SK-N-SH treated with all-trans-retinoic acid at 6 μM for 48 hours (cell line): ENCODE measurements at regions not wholly inside any gene's neighbourhood (a gene's known extent, or its start where the extent isn't known, plus 50 kb on each side); places are given as distances from the start of the nearest gene placed in this dataset.
A peak's percentile ranks its signal among the peaks of the same experiment; 100 is the strongest.
"Not testable (repeated sequence)": the region's sequence is repeated elsewhere in the genome, so short reads cannot be mapped to it uniquely, and the experiment has no call there.

Experiments used
- ATAC-seq: fragments of 200-7000 bp; cut with Tn5 transposase; 3 replicates; pipeline ENCODE4 v1.9.1; 2020; ENCODE audit warnings: mild to moderate bottlenecking, moderate library complexity
- ARNTL ChIP-seq: fragments of 450-650 bp; formaldehyde crosslinking; IDR thresholded peaks from 2 replicates; pipeline ENCODE4 v1.5.0; 2020; ENCODE audit warnings: low read depth, mild to moderate bottlenecking, moderate library complexity, borderline replicate concordance
- BACH2 ChIP-seq: fragments of 250-450 bp; sonication (Bioruptor Pico); IDR thresholded peaks from 2 replicates; pipeline ENCODE4 v1.9.0; 2021; ENCODE audit warnings: mild to moderate bottlenecking, borderline replicate concordance
- CSDC2 ChIP-seq: fragments of 250-450 bp; sonication (Bioruptor Pico); IDR thresholded peaks from 2 replicates; pipeline ENCODE4 v1.5.0; 2020; ENCODE audit warnings: mild to moderate bottlenecking, moderate library complexity
- CSRNP3 ChIP-seq: fragments of 250-450 bp; sonication (Bioruptor Pico); IDR thresholded peaks from 2 replicates; pipeline ENCODE4 v1.5.1; 2021; ENCODE audit warnings: mild to moderate bottlenecking, moderate library complexity
- GLIS3 ChIP-seq: fragments of 250-450 bp; sonication (Bioruptor Pico); IDR thresholded peaks from 2 replicates; pipeline ENCODE4 v1.5.0; 2020; ENCODE audit warnings: mild to moderate bottlenecking, moderate library complexity
- ISL1 ChIP-seq: fragments of 250-450 bp; sonication (Bioruptor Pico); IDR thresholded peaks from 2 replicates; pipeline ENCODE4 v2.1.2; 2022; ENCODE audit warnings: mild to moderate bottlenecking, moderate library complexity
- OSR1 ChIP-seq: fragments of 250-450 bp; sonication (Bioruptor Pico); IDR thresholded peaks from 2 replicates; pipeline ENCODE4 v1.8.0; 2022; ENCODE audit warnings: moderate library complexity, mild to moderate bottlenecking, inconsistent platforms
- PATZ1 ChIP-seq: fragments of 250-450 bp; sonication (Bioruptor Pico); IDR thresholded peaks from 2 replicates; pipeline ENCODE4 v1.8.0; 2020; ENCODE audit warnings: mild to moderate bottlenecking, moderate library complexity, borderline replicate concordance
- PPARA ChIP-seq: fragments of 250-450 bp; sonication (Bioruptor Pico); IDR thresholded peaks from 2 replicates; pipeline ENCODE4 v1.5.0; 2020; ENCODE audit warnings: mild to moderate bottlenecking, borderline replicate concordance
- RARB ChIP-seq: fragments of 250-450 bp; sonication (Bioruptor Pico); IDR thresholded peaks from 2 replicates; pipeline ENCODE4 v1.8.0; 2021; ENCODE audit warnings: mild to moderate bottlenecking, moderate library complexity
- TCF4 ChIP-seq: fragments of 250-450 bp; sonication (Bioruptor Pico); IDR thresholded peaks from 2 replicates; pipeline ENCODE4 v1.8.0; 2021; ENCODE audit warnings: mild to moderate bottlenecking, moderate library complexity, borderline replicate concordance
- TSHZ2 ChIP-seq: fragments of 250-450 bp; sonication (Bioruptor Pico); IDR thresholded peaks from 2 replicates; pipeline ENCODE4 v1.5.0; 2020; ENCODE audit warnings: mild to moderate bottlenecking, moderate library complexity
- ZC3H10 ChIP-seq: fragments of 250-450 bp; sonication (Bioruptor Pico); IDR thresholded peaks from 2 replicates; pipeline ENCODE4 v1.5.1; 2021; ENCODE audit warnings: mild to moderate bottlenecking, moderate library complexity
- ZFP3 ChIP-seq: fragments of 250-450 bp; sonication (Bioruptor Pico); IDR thresholded peaks from 2 replicates; pipeline ENCODE4 v1.5.0; 2020; ENCODE audit warnings: mild to moderate bottlenecking, moderate library complexity
- ZFP30 ChIP-seq: fragments of 450-650 bp; formaldehyde crosslinking; IDR thresholded peaks from 2 replicates; pipeline ENCODE4 v1.5.0; 2022; ENCODE audit warnings: mild to moderate bottlenecking, moderate library complexity
- ZNF565 ChIP-seq: fragments of 450-650 bp; formaldehyde crosslinking; conservative IDR thresholded peaks from 2 replicates; pipeline ENCODE4 v1.5.0; 2020; ENCODE audit warnings: low read depth, mild to moderate bottlenecking, moderate library complexity
- ZNF70 ChIP-seq: fragments of 450-650 bp; formaldehyde crosslinking; IDR thresholded peaks from 2 replicates; pipeline ENCODE4 v1.5.0; 2020; ENCODE audit warnings: mild to moderate bottlenecking, moderate library complexity

- TF ChIP-seq TCF4 (CRISPR knock-in tag) (peak; percentile 48; the same call in 1 of the 2 replicates), CSDC2 (CRISPR knock-in tag) (no peak), PATZ1 (CRISPR knock-in tag) (no peak)
- no peak for ATAC-seq
Measured at GRCh38 chr6:67016921-67017460, 1310.0 kb upstream of the EYS start.

GRCh38 chr6:67011441-67011840 lies 1304.4 kb upstream of the EYS start:
- no peak for ATAC-seq
- TF ChIP-seq ISL1 (CRISPR knock-in tag): no peak

GRCh38 chr6:67009818-67010217 lies 1302.8 kb upstream of the EYS start:
- no peak for ATAC-seq
- TF ChIP-seq TSHZ2 (no peak), ZFP3 (no peak), RARB (no peak), ZNF565 (CRISPR knock-in tag) (no peak), PPARA (CRISPR knock-in tag) (no peak), BACH2 (CRISPR knock-in tag) (no peak), OSR1 (CRISPR knock-in tag) (no peak), ZC3H10 (CRISPR knock-in tag) (no peak), CSDC2 (CRISPR knock-in tag) (no peak), ZFP30 (CRISPR knock-in tag) (no peak), ISL1 (CRISPR knock-in tag) (no peak), CSRNP3 (CRISPR knock-in tag) (no peak)
- TF ChIP-seq, all 23 proteins: peak for 0

GRCh38 chr6:67003844-67004243 lies 1296.8 kb upstream of the EYS start:
- TF ChIP-seq RARB: no peak
- no peak for TF ChIP-seq ARNTL (CRISPR knock-in tag)
- TF ChIP-seq ISL1 (CRISPR knock-in tag): no peak
- no peak for TF ChIP-seq ZFP30 (CRISPR knock-in tag)
- no peak for TF ChIP-seq GLIS3 (CRISPR knock-in tag)
- no peak for TF ChIP-seq OSR1 (CRISPR knock-in tag)
- TF ChIP-seq CSRNP3 (CRISPR knock-in tag): no peak
- no peak for ATAC-seq

- ATAC-seq: no peak
- TF ChIP-seq ZNF70 (CRISPR knock-in tag) (no peak), TCF4 (CRISPR knock-in tag) (no peak), GLIS3 (CRISPR knock-in tag) (no peak)
- TF ChIP-seq, all 23 proteins: peak for 0
Measured at GRCh38 chr6:67000121-67000520, 1293.1 kb upstream of the EYS start.

GRCh38 chr6:66997579-66997978 lies 1290.6 kb upstream of the EYS start:
- ATAC-seq: not testable (repeated sequence)
